ENCODE measurements at regions not wholly inside any gene's neighbourhood (a gene's known extent, or its start where the extent isn't known, plus 50 kb on each side); places are given as distances from the start of the nearest gene placed in this dataset.

DNA sequence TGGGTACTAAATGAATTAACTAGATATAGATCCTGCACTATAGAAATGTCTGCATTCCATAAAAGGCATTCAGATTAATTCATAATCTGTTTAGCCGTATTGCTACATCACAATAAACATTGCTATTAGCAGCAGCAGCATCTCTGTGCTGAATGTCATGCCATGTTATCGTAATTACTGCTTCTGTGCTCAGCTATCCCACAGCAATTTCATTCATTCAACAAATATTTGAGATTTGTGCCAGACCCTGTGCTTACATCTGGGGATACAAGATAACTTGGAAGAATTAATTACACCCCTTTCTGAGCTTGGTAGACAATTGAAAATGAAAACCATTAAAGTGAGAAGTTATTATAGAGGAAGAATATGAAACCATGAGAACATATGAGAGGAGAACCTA is 185.8 kb upstream of the C11orf87 start (continued):
- TF ChIP-seq TBL1XR1 (IDR thresholded peaks at IDR 0.05; ENCODE audit: low read length in 2 of 2) (no peak), ZNF408 (CRISPR knock-in tag; IDR thresholded peaks at IDR 0.05; ENCODE audit: low read depth) (no peak), ZBTB17 (CRISPR knock-in tag; IDR thresholded peaks at IDR 0.05) (no peak), ATF7 (IDR thresholded peaks at IDR 0.05) (no peak), ZNF699 (CRISPR knock-in tag; IDR thresholded peaks at IDR 0.05; ENCODE audit: insufficient replicate concordance) (no peak)
- TF ChIP-seq, protein P1, sequence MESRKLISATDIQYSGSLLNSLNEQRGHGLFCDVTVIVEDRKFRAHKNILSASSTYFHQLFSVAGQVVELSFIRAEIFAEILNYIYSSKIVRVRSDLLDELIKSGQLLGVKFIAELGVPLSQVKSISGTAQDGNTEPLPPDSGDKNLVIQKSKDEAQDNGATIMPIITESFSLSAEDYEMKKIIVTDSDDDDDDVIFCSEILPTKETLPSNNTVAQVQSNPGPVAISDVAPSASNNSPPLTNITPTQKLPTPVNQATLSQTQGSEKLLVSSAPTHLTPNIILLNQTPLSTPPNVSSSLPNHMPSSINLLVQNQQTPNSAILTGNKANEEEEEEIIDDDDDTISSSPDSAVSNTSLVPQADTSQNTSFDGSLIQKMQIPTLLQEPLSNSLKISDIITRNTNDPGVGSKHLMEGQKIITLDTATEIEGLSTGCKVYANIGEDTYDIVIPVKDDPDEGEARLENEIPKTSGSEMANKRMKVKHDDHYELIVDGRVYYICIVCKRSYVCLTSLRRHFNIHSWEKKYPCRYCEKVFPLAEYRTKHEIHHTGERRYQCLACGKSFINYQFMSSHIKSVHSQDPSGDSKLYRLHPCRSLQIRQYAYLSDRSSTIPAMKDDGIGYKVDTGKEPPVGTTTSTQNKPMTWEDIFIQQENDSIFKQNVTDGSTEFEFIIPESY (CRISPR knock-in tag; IDR thresholded peaks at IDR 0.05) = no peak
- TF ChIP-seq, protein P2, sequence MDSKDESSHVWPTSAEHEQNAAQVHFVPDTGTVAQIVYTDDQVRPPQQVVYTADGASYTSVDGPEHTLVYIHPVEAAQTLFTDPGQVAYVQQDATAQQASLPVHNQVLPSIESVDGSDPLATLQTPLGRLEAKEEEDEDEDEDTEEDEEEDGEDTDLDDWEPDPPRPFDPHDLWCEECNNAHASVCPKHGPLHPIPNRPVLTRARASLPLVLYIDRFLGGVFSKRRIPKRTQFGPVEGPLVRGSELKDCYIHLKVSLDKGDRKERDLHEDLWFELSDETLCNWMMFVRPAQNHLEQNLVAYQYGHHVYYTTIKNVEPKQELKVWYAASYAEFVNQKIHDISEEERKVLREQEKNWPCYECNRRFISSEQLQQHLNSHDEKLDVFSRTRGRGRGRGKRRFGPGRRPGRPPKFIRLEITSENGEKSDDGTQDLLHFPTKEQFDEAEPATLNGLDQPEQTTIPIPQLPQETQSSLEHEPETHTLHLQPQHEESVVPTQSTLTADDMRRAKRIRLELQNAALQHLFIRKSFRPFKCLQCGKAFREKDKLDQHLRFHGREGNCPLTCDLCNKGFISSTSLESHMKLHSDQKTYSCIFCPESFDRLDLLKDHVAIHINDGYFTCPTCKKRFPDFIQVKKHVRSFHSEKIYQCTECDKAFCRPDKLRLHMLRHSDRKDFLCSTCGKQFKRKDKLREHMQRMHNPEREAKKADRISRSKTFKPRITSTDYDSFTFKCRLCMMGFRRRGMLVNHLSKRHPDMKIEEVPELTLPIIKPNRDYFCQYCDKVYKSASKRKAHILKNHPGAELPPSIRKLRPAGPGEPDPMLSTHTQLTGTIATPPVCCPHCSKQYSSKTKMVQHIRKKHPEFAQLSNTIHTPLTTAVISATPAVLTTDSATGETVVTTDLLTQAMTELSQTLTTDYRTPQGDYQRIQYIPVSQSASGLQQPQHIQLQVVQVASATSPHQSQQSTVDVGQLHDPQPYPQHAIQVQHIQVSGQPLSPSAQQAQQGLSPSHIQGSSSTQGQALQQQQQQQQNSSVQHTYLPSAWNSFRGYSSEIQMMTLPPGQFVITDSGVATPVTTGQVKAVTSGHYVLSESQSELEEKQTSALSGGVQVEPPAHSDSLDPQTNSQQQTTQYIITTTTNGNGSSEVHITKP (IDR thresholded peaks at IDR 0.05; ENCODE audit: partially characterized antibody) = no peak
- TF ChIP-seq, protein P3, sequence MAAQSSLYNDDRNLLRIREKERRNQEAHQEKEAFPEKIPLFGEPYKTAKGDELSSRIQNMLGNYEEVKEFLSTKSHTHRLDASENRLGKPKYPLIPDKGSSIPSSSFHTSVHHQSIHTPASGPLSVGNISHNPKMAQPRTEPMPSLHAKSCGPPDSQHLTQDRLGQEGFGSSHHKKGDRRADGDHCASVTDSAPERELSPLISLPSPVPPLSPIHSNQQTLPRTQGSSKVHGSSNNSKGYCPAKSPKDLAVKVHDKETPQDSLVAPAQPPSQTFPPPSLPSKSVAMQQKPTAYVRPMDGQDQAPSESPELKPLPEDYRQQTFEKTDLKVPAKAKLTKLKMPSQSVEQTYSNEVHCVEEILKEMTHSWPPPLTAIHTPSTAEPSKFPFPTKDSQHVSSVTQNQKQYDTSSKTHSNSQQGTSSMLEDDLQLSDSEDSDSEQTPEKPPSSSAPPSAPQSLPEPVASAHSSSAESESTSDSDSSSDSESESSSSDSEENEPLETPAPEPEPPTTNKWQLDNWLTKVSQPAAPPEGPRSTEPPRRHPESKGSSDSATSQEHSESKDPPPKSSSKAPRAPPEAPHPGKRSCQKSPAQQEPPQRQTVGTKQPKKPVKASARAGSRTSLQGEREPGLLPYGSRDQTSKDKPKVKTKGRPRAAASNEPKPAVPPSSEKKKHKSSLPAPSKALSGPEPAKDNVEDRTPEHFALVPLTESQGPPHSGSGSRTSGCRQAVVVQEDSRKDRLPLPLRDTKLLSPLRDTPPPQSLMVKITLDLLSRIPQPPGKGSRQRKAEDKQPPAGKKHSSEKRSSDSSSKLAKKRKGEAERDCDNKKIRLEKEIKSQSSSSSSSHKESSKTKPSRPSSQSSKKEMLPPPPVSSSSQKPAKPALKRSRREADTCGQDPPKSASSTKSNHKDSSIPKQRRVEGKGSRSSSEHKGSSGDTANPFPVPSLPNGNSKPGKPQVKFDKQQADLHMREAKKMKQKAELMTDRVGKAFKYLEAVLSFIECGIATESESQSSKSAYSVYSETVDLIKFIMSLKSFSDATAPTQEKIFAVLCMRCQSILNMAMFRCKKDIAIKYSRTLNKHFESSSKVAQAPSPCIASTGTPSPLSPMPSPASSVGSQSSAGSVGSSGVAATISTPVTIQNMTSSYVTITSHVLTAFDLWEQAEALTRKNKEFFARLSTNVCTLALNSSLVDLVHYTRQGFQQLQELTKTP (IDR thresholded peaks at IDR 0.05; ENCODE audit: low read depth in 1 of 2, partially characterized antibody in 2 of 2) = no peak
- TF ChIP-seq, protein P4, sequence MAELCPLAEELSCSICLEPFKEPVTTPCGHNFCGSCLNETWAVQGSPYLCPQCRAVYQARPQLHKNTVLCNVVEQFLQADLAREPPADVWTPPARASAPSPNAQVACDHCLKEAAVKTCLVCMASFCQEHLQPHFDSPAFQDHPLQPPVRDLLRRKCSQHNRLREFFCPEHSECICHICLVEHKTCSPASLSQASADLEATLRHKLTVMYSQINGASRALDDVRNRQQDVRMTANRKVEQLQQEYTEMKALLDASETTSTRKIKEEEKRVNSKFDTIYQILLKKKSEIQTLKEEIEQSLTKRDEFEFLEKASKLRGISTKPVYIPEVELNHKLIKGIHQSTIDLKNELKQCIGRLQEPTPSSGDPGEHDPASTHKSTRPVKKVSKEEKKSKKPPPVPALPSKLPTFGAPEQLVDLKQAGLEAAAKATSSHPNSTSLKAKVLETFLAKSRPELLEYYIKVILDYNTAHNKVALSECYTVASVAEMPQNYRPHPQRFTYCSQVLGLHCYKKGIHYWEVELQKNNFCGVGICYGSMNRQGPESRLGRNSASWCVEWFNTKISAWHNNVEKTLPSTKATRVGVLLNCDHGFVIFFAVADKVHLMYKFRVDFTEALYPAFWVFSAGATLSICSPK (IDR thresholded peaks at IDR 0.05; ENCODE audit: borderline replicate concordance) = no peak
